CD4-positive, CD25-positive, alpha-beta regulatory T cell (primary cell): ENCODE measurements at regions not wholly inside any gene's neighbourhood (a gene's known extent, or its start where the extent isn't known, plus 50 kb on each side); places are given as distances from the start of the nearest gene placed in this dataset.

Source experiments
- ATAC-seq, 2 donors: fragments of 150-1000 bp; cut with Tn5 transposase; one replicate each; pipeline ENCODE4 v1.10.0; 2021; ENCODE audit warnings: low read depth in 2 of 2, moderate number of reproducible peaks in 2 of 2, moderate library complexity in 1 of 2
- DNase-seq, 3 donors: peaks; one replicate each; pipeline versions ENCODE4 v3.0.0 to v3.0.0-alpha.2; 2012 to 2022; ENCODE audit warnings: mixed read lengths in 1 of 3
- H3K27ac ChIP-seq: one replicate; pipeline ENCODE4 v1.7.0; 2013; ENCODE audit warnings: mild to moderate bottlenecking, low read length; ENCODE audit not compliant: insufficient read depth, poor library complexity, severe bottlenecking
- H3K27me3 ChIP-seq: one replicate; pipeline ENCODE4 v1.7.0; 2013; ENCODE audit warnings: low read length; ENCODE audit not compliant: control insufficient read depth, insufficient read depth
- H3K36me3 ChIP-seq: one replicate; pipeline ENCODE4 v1.7.0; 2013; ENCODE audit warnings: mild to moderate bottlenecking, low read length, moderate library complexity; ENCODE audit not compliant: control insufficient read depth, insufficient read depth
- H3K4me1 ChIP-seq: 2 replicates; pipeline ENCODE4 v1.7.0; 2013; ENCODE audit warnings: mild to moderate bottlenecking, low read length; ENCODE audit not compliant: insufficient read depth, control insufficient read depth, poor library complexity, severe bottlenecking
- H3K4me3 ChIP-seq: one replicate; pipeline ENCODE4 v1.7.0; 2013; ENCODE audit warnings: low read depth, mild to moderate bottlenecking, low read length, moderate library complexity
- H3K9me3 ChIP-seq, 2 experiments: 1 replicate in 1 of 2; 2 replicates in 1 of 2; pipeline ENCODE4 v1.7.0; 2013; ENCODE audit warnings: low read length in 2 of 2, mild to moderate bottlenecking in 1 of 2, moderate library complexity in 1 of 2; ENCODE audit not compliant: control insufficient read depth in 2 of 2
- H3K27ac Mint-ChIP-seq, 3 donors: one replicate each; pipeline ENCODE4 v1.8.0; 2020 to 2022; ENCODE audit warnings: mild to moderate bottlenecking in 3 of 3, mixed read lengths in 3 of 3, moderate library complexity in 2 of 3
- H3K27me3 Mint-ChIP-seq: one replicate; pipeline ENCODE4 v1.8.0; 2022; ENCODE audit warnings: mild to moderate bottlenecking, mixed read lengths
- H3K36me3 Mint-ChIP-seq: one replicate; pipeline ENCODE4 v1.8.0; 2020; ENCODE audit warnings: mixed read lengths
- H3K4me1 Mint-ChIP-seq, 4 donors: one replicate each; pipeline ENCODE4 v1.8.0; 2020 to 2022; ENCODE audit warnings: mixed read lengths in 4 of 4, mild to moderate bottlenecking in 1 of 4
- H3K4me3 Mint-ChIP-seq, 4 donors: one replicate each; pipeline ENCODE4 v1.8.0; 2020 to 2022; ENCODE audit warnings: mild to moderate bottlenecking in 4 of 4, mixed read lengths in 4 of 4, moderate library complexity in 3 of 4
- H3K9me3 Mint-ChIP-seq, 7 donors: one replicate each; pipeline ENCODE4 v1.8.0; 2020 to 2022; ENCODE audit warnings: mixed read lengths in 7 of 7, mild to moderate bottlenecking in 3 of 7, moderate library complexity in 2 of 7

GRCh38 chr10:131848296-131848695 is 52.5 kb upstream of the PPP2R2D start:
- DNase-seq (no peak), ATAC-seq (no peak)
- no peaks in the 10 kb centered on the region for H3K36me3 Mint-ChIP-seq
- Histone ChIP-seq H3K4me3 (no peak overlapping the region), H3K9me3 (no peaks in the 10 kb centered on the region), H3K36me3 (no peaks in the 10 kb centered on the region), H3K4me1 (no peaks in the 10 kb centered on the region), H3K27ac (no peak overlapping the region), H3K27me3 (no peaks in the 10 kb centered on the region)
- no peak overlapping the region for H3K4me3 Mint-ChIP-seq
- no peaks in the 10 kb centered on the region for H3K27me3 Mint-ChIP-seq
- H3K9me3 Mint-ChIP-seq: no peaks in the 10 kb centered on the region
- H3K27ac Mint-ChIP-seq: no peak overlapping the region
- H3K4me1 Mint-ChIP-seq: no peaks in the 10 kb centered on the region

- no peaks in the 10 kb centered on the region for H3K27me3 Mint-ChIP-seq
- no peaks in the 10 kb centered on the region for H3K27me3 ChIP-seq
- no peak overlapping the region for H3K4me3 ChIP-seq
- no peak overlapping the region for H3K27ac Mint-ChIP-seq
- no peaks in the 10 kb centered on the region for H3K9me3 ChIP-seq
- H3K36me3 Mint-ChIP-seq: no peaks in the 10 kb centered on the region
- no peak for ATAC-seq
- H3K4me3 Mint-ChIP-seq: no peak overlapping the region
- H3K27ac ChIP-seq: no peak overlapping the region
- no peaks in the 10 kb centered on the region for H3K4me1 ChIP-seq
- DNase-seq: no peak
- no peaks in the 10 kb centered on the region for H3K4me1 Mint-ChIP-seq
- H3K9me3 Mint-ChIP-seq: no peaks in the 10 kb centered on the region
- no peaks in the 10 kb centered on the region for H3K36me3 ChIP-seq
Measured at GRCh38 chr10:131848741-131849590, 51.8 kb upstream of the PPP2R2D start.

GRCh38 chr10:131849591-131850382 is 51.0 kb upstream of the PPP2R2D start:
- H3K27me3 Mint-ChIP-seq: no peaks in the 10 kb centered on the region

GRCh38 chr10:131850383-131850870 is 50.4 kb upstream of the PPP2R2D start:
- Mint-ChIP-seq H3K4me1 (no peaks in the 10 kb centered on the region), H3K36me3 (no peaks in the 10 kb centered on the region), H3K4me3 (no peak overlapping the region), H3K9me3 (peaks cover 0 to 1% (median 0%) of the 10 kb centered on the region in 7 donors), H3K27ac (no peak overlapping the region), H3K27me3 (no peaks in the 10 kb centered on the region)
- Histone ChIP-seq H3K9me3 (no peaks in the 10 kb centered on the region), H3K27me3 (no peaks in the 10 kb centered on the region), H3K4me3 (no peak overlapping the region), H3K27ac (no peak overlapping the region), H3K4me1 (no peaks in the 10 kb centered on the region), H3K36me3 (no peaks in the 10 kb centered on the region)
- ATAC-seq (no peak), DNase-seq (no peak)

More at GRCh38 chr10:131849591-131850382, 51.0 kb upstream of the PPP2R2D start:
- Mint-ChIP-seq H3K4me3 (no peak overlapping the region), H3K27ac (no peak overlapping the region), H3K36me3 (no peaks in the 10 kb centered on the region), H3K4me1 (no peaks in the 10 kb centered on the region), H3K9me3 (peaks cover 0 to 1% (median 0%) of the 10 kb centered on the region in 7 donors)
- Histone ChIP-seq H3K4me1 (no peaks in the 10 kb centered on the region), H3K9me3 (no peaks in the 10 kb centered on the region), H3K27ac (no peak overlapping the region), H3K36me3 (no peaks in the 10 kb centered on the region), H3K4me3 (no peak overlapping the region), H3K27me3 (no peaks in the 10 kb centered on the region)
- no peak for ATAC-seq
- DNase-seq: no peak
